Jurkat, Clone E6-1 (cell line): ENCODE measurements at regions not wholly inside any gene's neighbourhood (a gene's known extent, or its start where the extent isn't known, plus 50 kb on each side); places are given as distances from the start of the nearest gene placed in this dataset.

ENCODE experiments used
- DNase-seq: peaks from one replicate; pipeline ENCODE4 v3.0.0-alpha.2; 2011; ENCODE audit warnings: low read depth, low spot score
- H3K4me3 ChIP-seq: 2 replicates; pipeline ENCODE4 v1.5.1; 2011; ENCODE audit warnings: mild to moderate bottlenecking, low read length, control low read depth, moderate library complexity

DNA sequence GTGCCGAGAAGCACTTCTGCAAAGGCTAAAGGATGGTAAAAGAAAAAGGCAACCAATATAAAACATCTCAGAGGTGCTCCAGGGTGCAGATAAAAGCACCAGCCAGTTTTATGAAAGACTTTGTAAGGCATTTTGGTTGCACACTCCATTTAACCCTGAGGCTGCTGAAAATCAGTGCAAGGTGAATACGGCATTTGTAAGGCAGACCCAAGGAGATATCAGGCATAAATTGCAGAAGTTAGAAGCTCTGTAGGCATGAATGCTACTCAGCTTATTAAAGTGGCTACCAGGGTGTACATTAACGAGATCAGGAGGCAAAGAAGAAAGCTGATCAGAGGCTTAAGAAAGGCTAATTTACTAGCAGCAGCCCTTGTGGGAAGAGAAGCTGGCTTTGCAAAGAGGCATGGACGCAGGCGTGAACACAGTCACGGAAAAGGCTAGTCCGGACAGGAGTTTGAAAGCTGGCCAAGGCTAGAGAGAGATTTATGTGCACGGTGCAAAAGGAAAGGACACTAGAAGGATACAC, 99.6 kb downstream of the ZNF429 start:
- H3K4me3 ChIP-seq: peak overlapping the region; percentile 49
- DNase-seq: no peak
